Suppressor macrophage (primary cell): ENCODE measurements at regions not wholly inside any gene's neighbourhood (a gene's known extent, or its start where the extent isn't known, plus 50 kb on each side); places are given as distances from the start of the nearest gene placed in this dataset.

Source experiments
- DNase-seq, 4 experiments: peaks; one replicate each; pipeline ENCODE4 v3.0.0-alpha.2; 2020 to 2022

- DNase-seq, result no peak
Measured at GRCh38 chr7:41792120-41792519, 89.2 kb upstream of the INHBA start.

DNA sequence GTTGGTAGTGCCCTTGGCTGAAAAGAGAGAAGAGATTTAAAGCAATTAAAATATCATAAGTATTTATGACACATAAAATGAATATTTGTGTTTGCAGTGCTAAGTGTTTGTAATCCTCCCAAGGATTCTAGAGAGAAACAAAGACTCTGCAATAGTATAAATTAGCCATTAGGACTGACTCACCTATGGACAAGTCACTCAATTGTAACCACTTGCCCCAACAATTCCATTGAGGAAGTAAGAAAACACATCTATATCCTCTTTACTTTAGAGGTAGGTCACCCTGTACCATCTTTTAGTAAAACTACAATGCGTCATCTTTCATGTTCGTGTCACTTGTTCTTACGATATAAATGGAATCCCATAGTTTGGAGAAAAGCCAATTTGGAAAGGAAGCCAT, 85.7 kb upstream of the INHBA start:
- peak in 1 of 4 experiments; percentile 30 for DNase-seq

GRCh38 chr7:41787651-41788350, 84.9 kb upstream of the INHBA start:
- no peak for DNase-seq

DNA sequence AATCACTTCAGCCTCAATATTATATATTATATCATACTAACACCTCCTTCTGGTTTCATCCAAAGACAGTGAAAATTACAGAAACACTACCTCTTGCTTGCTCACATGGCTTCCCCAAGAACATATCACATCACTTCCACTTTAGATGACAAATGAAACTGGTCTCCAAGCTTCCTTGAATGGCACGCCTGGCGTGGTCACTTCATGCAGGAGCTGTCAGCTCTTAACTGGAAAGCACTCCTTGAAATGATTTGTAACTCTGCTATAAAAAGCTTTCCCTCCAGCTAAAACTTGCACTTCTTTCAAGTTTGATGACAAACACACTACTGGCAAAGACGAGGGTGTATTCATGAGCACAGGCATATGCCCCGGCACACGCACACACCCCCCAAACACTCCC, 84.1 kb upstream of the INHBA start:
- DNase-seq, result peak; percentile 34 to 71 (median 62)

- DNase-seq, result peak in 2 of 4 experiments; percentile 54 to 58
Measured at GRCh38 chr7:41786404-41786803, 83.5 kb upstream of the INHBA start.

DNA sequence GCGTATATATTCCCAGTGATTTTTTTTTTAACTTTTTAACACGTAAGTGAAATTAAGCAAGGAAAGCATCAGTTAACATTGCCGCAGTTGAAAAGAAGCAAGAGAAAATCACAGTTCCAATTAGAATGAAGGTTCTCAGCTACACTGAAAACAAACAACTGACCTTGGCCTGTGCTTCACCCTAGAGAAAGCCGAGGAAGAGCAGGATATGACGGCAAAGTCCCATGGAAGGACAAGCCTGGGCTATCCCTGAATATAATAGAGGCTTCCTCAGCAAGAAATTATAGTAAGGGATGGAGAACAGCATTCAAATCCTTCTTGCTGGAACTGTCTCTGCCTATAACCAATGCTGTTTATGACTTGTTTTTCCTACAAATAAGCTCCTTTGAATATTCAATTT, 83.0 kb upstream of the INHBA start:
- no peak for DNase-seq

- no peak for DNase-seq
Measured at GRCh38 chr7:41785265-41785664, 82.4 kb upstream of the INHBA start.

GRCh38 chr7:41779918-41780317, 77.0 kb upstream of the INHBA start:
- peak; percentile 73 to 92 (median 82) for DNase-seq

- DNase-seq, result peak; percentile 75 to 93 (median 80)
Measured at GRCh38 chr7:41777894-41778596, 75.2 kb upstream of the INHBA start.

DNA sequence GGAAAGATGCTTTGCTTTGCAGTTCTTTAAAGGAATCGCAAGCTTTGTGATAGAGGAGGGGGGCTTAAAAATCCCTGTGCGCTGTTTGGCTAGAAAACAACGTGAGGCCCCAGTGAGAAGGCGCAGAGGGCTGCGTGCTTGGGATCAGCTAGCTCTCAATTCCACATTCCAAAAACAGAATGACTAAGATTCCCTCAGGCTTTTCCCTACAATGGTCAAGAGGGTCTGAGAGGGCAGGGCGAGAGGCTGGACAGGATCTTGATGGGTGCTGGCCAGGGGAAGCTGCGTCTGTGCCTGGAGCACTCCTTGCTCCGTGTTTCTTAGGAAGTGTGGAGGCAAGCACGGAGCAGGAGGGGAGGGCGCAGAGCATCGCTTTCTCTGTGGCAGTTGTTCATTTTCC, 72.1 kb upstream of the INHBA start:
- no peak for DNase-seq

GRCh38 chr7:41773756-41774155, 70.9 kb upstream of the INHBA start:
- no peak for DNase-seq

GRCh38 chr7:41771717-41772116, 68.8 kb upstream of the INHBA start:
- no peak for DNase-seq

GRCh38 chr7:41769162-41769561, 66.3 kb upstream of the INHBA start:
- peak in 1 of 4 experiments; percentile 16 for DNase-seq

DNA sequence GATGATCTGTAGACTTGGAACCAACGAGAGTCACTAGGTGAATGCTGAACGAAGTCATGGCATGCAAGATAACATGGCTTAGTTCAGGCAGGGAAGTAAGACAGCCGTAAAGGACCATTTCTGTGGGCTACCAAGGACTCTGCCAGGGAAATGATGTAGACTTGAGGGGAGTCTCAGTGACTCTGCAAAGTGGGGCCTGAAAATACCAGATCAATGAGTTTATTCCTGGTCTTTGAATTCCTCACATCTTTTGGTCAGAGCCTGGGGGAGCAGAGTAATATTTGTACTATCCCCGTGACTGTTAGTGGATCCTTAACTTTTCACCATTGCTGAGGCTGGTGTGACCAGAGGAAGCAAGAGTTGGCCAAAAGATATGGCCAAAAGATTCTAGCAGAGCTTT, 60.7 kb upstream of the INHBA start:
- no peak for DNase-seq

DNA sequence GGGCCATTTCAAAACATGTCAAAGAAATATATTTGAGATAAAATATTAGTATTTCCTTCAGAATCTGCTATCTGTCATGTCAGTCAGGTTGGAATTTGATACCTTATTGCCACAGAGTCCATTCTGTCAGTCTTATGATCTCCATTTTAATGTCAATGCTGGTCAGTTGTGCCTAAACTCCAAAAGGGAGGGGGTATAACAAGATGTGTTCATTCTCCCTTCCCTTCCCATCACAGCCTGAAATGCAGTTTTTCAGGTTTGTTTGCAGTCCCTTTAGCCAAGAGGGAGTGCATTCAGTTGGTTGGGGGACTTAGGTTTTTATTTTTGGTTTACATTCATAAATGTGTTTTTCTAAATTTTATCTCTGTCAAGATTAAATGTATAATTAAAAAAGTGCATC, 59.8 kb upstream of the INHBA start:
- no peak for DNase-seq

DNA sequence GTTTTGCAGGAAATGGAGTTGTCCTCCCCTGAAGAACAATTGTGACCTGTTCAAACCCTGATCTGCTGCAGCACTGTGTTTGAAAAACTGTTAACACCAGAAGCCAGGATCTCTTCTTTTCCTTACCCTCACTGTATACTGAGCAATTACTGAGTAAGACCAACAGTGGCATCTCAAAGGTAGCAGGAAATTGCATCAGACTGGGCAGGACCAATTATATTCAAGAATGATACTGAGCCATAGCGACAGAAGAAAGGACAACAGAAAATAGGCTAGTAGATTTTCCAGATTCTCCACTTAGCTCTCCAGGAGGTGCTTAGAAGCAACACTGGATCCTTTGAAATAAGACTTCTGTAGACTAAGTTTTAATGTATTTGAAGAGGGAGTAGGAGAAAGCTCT, 57.4 kb upstream of the INHBA start:
- no peak for DNase-seq

DNA sequence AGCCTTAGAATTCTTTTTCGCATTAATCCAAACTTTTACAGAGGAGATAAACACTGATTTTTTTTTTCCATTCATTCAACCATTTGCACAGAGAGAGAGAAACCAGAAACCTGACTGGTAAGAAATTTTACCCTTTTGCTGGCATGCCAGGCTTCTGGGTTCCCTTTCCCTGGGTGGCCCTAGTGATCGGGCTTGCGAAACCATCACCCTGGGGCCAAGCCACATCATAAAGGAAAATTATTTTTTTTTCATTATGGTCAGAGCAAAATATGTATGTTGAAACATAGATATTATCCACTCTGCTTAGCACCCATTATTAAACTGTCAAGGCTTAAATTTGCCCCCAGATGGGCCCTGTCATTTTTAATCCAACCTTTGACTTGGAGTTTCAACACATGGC, 55.4 kb upstream of the INHBA start:
- no peak for DNase-seq

DNA sequence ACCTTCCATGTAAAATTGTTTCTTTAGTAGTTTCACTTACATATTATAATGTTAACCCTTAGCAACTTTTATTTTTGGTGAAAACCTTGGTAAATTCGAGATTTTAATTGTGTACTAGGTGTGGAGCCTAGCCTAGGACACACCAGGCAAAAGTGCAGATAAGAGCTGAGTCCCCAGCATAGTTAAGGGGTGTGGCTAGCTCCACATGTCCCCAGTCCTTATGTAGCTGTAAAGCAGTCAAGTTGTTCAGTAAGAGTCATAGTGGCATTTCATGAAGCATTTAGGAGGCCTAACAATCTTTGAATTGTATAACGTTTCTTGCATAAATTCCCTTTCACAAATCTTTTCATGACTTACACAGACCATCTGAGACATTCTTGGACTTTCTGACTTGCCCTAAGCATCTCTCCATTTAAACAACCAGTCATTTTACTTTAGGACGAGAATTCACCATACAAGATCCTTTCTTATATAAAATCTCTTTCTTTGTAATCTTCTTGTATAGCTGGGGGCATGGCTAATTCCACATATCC, 53.8 kb upstream of the INHBA start:
- DNase-seq, result no peak

GRCh38 chr7:41755096-41755495, 52.2 kb upstream of the INHBA start:
- no peak for DNase-seq

DNA sequence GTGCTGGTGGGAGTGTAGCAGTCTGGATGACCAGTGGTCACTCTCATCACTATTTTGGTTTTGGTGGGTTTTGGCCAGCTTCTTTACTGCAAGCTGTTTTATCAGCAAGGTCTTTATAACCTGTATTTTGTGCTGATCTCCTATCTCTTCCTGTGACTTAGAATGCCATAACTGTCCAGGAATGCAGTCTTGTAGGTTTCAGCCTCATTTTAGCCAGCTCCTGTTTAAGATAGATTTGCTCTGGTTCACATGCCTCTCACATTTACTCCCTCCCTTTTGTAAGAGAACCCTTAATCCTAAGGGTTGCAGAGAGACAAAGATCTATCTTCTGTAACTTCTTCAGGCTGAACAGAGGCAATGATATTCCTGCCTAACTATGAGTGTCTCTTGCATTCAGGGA, 51.2 kb upstream of the INHBA start:
- DNase-seq, result no peak
